Stomach (tissue), 4 donors: ENCODE measurements at regions not wholly inside any gene's neighbourhood (a gene's known extent, or its start where the extent isn't known, plus 50 kb on each side); places are given as distances from the start of the nearest gene placed in this dataset.

Experiments used
- POLR2A ChIP-seq, 4 donors: fragments of 450-650 bp; IDR thresholded peaks; one replicate each; pipeline ENCODE4 v1.6.1; 2016; ENCODE audit warnings: antibody characterized with exemption in 4 of 4, control low read depth in 2 of 4, mild to moderate bottlenecking in 1 of 4, moderate library complexity in 1 of 4
- POLR2AphosphoS5 ChIP-seq, 3 donors: sonication (generic); formaldehyde crosslinking; IDR thresholded peaks; one replicate each; pipeline ENCODE4 v1.6.1; 2016; ENCODE audit warnings: antibody characterized with exemption in 3 of 3
- TF ChIP-seq, protein P1 (sequence below), 7 experiments: fragments of 450-650 bp in 4 of 7; fragments of 200-600 bp in 3 of 7; sonication (generic) in 3 of 7; IDR thresholded peaks; one replicate each; pipeline ENCODE4 v1.5.1; 2016 to 2019; ENCODE audit warnings: antibody characterized with exemption in 7 of 7, control low read depth in 2 of 7, mild to moderate bottlenecking in 1 of 7

GRCh38 chr4:178778496-178778895 is 1336.3 kb upstream of the AGA start:
- TF ChIP-seq, protein P1, sequence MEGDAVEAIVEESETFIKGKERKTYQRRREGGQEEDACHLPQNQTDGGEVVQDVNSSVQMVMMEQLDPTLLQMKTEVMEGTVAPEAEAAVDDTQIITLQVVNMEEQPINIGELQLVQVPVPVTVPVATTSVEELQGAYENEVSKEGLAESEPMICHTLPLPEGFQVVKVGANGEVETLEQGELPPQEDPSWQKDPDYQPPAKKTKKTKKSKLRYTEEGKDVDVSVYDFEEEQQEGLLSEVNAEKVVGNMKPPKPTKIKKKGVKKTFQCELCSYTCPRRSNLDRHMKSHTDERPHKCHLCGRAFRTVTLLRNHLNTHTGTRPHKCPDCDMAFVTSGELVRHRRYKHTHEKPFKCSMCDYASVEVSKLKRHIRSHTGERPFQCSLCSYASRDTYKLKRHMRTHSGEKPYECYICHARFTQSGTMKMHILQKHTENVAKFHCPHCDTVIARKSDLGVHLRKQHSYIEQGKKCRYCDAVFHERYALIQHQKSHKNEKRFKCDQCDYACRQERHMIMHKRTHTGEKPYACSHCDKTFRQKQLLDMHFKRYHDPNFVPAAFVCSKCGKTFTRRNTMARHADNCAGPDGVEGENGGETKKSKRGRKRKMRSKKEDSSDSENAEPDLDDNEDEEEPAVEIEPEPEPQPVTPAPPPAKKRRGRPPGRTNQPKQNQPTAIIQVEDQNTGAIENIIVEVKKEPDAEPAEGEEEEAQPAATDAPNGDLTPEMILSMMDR (IDR thresholded peaks at IDR 0.05) = no peak
- TF ChIP-seq POLR2AphosphoS5 (IDR thresholded peaks at IDR 0.05) = no peak
- no peak for TF ChIP-seq POLR2A (IDR thresholded peaks at IDR 0.05)
